ENCODE measurements at regions not wholly inside any gene's neighbourhood (a gene's known extent, or its start where the extent isn't known, plus 50 kb on each side); places are given as distances from the start of the nearest gene placed in this dataset.

DNA sequence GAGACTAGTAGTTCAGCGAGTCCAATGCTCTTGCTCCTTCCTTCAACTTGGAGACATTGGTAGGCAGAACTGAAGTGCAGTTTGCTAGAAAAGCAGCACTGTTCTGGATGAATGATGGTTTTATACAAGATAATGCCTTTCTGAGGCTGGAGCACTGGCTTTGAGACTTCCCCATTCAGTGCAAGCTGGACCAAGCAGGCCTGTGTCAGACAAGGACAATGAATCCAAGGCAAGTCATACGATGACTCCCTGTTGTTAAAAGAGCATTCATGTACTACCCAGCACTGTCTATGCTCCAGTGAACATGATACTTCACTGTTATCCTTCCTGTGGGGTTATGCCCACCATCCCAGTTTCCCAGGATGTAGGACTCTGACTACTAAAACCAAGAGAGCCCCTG lies 242.3 kb upstream of the RAG2 start:
- Histone ChIP-seq H3K4me3 (ENCODE audit: low read depth, low read length) (no peak overlapping the region), H3K27ac (ENCODE audit: low read depth, low read length) (no peak overlapping the region), H3K4me1 (ENCODE audit: control insufficient read depth, insufficient read depth, low read length, unreplicated experiment) (no peaks in the 10 kb centered on the region), H3K79me2 (ENCODE audit: control insufficient read depth, insufficient read depth, low read length, unreplicated experiment) (no peaks in the 10 kb centered on the region), H3K36me3 (ENCODE audit: insufficient read depth, low read length) (no peaks in the 10 kb centered on the region), H2AFZ (ENCODE audit: low read length, unreplicated experiment) (no peak overlapping the region), H3K27me3 (ENCODE audit: insufficient read depth, low read length) (no peaks in the 10 kb centered on the region)

- H3K4me1 ChIP-seq (ENCODE audit: control insufficient read depth, insufficient read depth, low read length, unreplicated experiment): no peaks in the 10 kb centered on the region
- H3K27ac ChIP-seq (ENCODE audit: low read depth, low read length): no peak overlapping the region
- no peak overlapping the region for H2AFZ ChIP-seq (ENCODE audit: low read length, unreplicated experiment)
- no peaks in the 10 kb centered on the region for H3K36me3 ChIP-seq (ENCODE audit: insufficient read depth, low read length)
- H3K27me3 ChIP-seq (ENCODE audit: insufficient read depth, low read length): no peaks in the 10 kb centered on the region
- H3K79me2 ChIP-seq (ENCODE audit: control insufficient read depth, insufficient read depth, low read length, unreplicated experiment): no peaks in the 10 kb centered on the region
- H3K4me3 ChIP-seq (ENCODE audit: low read depth, low read length): no peak overlapping the region
These were observed 239.9 kb upstream of the RAG2 start for GRCh38 chr11:36837831-36838437.

GRCh38 chr11:36825251-36825650 lies 227.2 kb upstream of the RAG2 start:
- H3K79me2 ChIP-seq (ENCODE audit: control insufficient read depth, insufficient read depth, low read length, unreplicated experiment): no peaks in the 10 kb centered on the region
- no peaks in the 10 kb centered on the region for H3K4me1 ChIP-seq (ENCODE audit: control insufficient read depth, insufficient read depth, low read length, unreplicated experiment)
- no peak overlapping the region for H3K4me3 ChIP-seq (ENCODE audit: low read depth, low read length)
- no peaks in the 10 kb centered on the region for H3K36me3 ChIP-seq (ENCODE audit: insufficient read depth, low read length)
- H3K27me3 ChIP-seq (ENCODE audit: insufficient read depth, low read length): no peaks in the 10 kb centered on the region
- H3K27ac ChIP-seq (ENCODE audit: low read depth, low read length): no peak overlapping the region
- no peak overlapping the region for H2AFZ ChIP-seq (ENCODE audit: low read length, unreplicated experiment)

DNA sequence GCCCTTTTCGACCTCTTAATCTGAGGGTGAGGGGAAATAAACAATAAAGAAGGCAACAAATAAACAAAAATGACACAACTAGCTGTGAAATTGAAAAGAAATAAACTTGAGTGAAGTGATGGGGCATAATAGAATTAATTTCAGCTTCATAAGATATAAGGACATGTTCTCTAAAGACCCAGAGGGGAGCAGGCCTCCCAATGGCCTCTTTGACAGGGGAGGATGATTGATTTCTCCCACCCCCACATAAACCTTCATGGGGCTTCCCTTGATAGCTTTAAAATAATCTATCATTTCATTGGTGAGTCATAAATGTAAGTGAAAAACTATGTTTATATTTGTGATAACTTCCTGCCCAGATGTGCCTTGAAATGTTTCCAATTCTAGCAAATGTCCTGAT lies 226.3 kb upstream of the RAG2 start:
- no peak overlapping the region for H3K4me3 ChIP-seq (ENCODE audit: low read depth, low read length)
- H3K27me3 ChIP-seq (ENCODE audit: insufficient read depth, low read length): no peaks in the 10 kb centered on the region
- no peaks in the 10 kb centered on the region for H3K4me1 ChIP-seq (ENCODE audit: control insufficient read depth, insufficient read depth, low read length, unreplicated experiment)
- H2AFZ ChIP-seq (ENCODE audit: low read length, unreplicated experiment): no peak overlapping the region
- no peaks in the 10 kb centered on the region for H3K79me2 ChIP-seq (ENCODE audit: control insufficient read depth, insufficient read depth, low read length, unreplicated experiment)
- no peaks in the 10 kb centered on the region for H3K36me3 ChIP-seq (ENCODE audit: insufficient read depth, low read length)
- H3K27ac ChIP-seq (ENCODE audit: low read depth, low read length): no peak overlapping the region

- H2AFZ ChIP-seq (ENCODE audit: low read length, unreplicated experiment): no peak overlapping the region
- H3K36me3 ChIP-seq (ENCODE audit: insufficient read depth, low read length): no peaks in the 10 kb centered on the region
- no peaks in the 10 kb centered on the region for H3K79me2 ChIP-seq (ENCODE audit: control insufficient read depth, insufficient read depth, low read length, unreplicated experiment)
- H3K27ac ChIP-seq (ENCODE audit: low read depth, low read length): no peak overlapping the region
- H3K4me1 ChIP-seq (ENCODE audit: control insufficient read depth, insufficient read depth, low read length, unreplicated experiment): no peaks in the 10 kb centered on the region
- H3K27me3 ChIP-seq (ENCODE audit: insufficient read depth, low read length): no peaks in the 10 kb centered on the region
- H3K4me3 ChIP-seq (ENCODE audit: low read depth, low read length): no peak overlapping the region
These were observed 224.8 kb upstream of the RAG2 start for GRCh38 chr11:36822829-36823228.

DNA sequence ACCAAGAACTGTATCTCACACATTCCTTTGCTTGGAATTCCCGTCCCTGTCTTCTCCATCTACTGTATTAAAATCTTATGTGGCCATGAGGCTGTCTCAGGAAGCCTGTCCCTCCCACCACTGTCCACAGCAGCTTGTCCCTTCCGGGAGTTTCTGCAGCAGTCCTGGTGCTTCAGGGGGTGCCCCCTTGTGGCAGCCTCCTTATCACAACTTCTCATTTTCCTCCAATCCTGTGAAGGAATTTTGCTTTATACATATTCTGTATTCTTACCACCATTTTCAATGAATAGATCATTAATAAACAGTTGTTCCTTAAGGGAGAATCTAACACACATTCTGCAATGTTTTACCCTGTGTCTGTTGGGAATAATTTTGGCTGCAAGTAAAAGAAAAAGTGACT lies 220.4 kb upstream of the RAG2 start:
- Histone ChIP-seq H3K36me3 (ENCODE audit: insufficient read depth, low read length) (no peaks in the 10 kb centered on the region), H3K27ac (ENCODE audit: low read depth, low read length) (no peak overlapping the region), H3K79me2 (ENCODE audit: control insufficient read depth, insufficient read depth, low read length, unreplicated experiment) (no peaks in the 10 kb centered on the region), H3K27me3 (ENCODE audit: insufficient read depth, low read length) (no peaks in the 10 kb centered on the region), H3K4me3 (ENCODE audit: low read depth, low read length) (no peak overlapping the region), H2AFZ (ENCODE audit: low read length, unreplicated experiment) (no peak overlapping the region), H3K4me1 (ENCODE audit: control insufficient read depth, insufficient read depth, low read length, unreplicated experiment) (no peaks in the 10 kb centered on the region)

DNA sequence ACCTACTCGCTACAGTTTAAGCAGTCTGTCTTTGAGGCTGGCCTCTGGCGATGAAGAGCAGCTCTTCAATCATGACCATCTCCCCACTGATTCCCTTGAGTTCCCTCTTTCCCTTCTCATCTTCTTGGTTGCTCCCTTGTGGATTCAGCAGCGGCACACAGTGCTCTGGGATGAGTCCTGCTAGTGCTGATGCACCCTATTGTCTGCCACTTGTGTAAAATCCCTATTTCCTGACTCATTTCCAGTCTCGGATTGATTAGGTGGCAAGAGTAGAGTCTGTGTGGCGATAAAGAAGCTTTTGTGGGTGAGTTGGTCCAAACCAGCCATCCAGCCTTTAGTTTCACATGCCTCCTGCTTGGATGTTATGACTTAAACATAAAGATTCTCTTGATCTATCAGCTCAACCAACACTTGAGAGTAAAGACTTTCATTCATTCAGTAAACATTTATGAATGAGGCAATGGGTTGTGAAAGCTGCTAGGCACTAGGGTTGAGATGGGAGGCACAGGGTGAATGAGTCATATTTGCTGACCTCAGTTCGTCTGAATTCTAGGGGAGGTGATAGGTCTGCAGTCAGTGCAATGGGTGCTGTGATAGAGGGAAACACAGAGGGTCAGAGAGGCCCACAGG lies 219.4 kb upstream of the RAG2 start:
- H3K4me1 ChIP-seq (ENCODE audit: control insufficient read depth, insufficient read depth, low read length, unreplicated experiment): no peaks in the 10 kb centered on the region
- H3K4me3 ChIP-seq (ENCODE audit: low read depth, low read length): no peak overlapping the region
- H3K79me2 ChIP-seq (ENCODE audit: control insufficient read depth, insufficient read depth, low read length, unreplicated experiment): no peaks in the 10 kb centered on the region
- H3K36me3 ChIP-seq (ENCODE audit: insufficient read depth, low read length): no peaks in the 10 kb centered on the region
- no peak overlapping the region for H2AFZ ChIP-seq (ENCODE audit: low read length, unreplicated experiment)
- no peak overlapping the region for H3K27ac ChIP-seq (ENCODE audit: low read depth, low read length)
- H3K27me3 ChIP-seq (ENCODE audit: insufficient read depth, low read length): no peaks in the 10 kb centered on the region

DNA sequence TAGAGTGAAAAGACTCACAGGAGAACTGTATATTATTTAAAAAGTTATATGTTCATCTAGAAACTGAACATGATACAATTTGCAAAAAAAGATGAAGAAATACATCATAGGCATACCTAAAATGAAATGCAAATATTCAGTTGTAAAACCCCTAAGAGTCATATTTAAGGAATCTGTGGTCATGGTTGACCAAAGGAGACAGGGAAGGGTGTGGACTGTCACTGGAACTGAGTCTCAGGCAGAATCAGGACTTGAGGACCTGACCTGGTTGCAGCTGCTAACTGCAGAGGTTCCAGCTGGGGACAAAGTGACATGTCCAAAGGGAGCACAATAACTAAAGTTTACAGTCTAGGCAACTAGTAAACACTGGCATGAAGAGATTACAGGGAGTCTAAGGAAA lies 211.3 kb upstream of the RAG2 start:
- Histone ChIP-seq H3K4me1 (ENCODE audit: control insufficient read depth, insufficient read depth, low read length, unreplicated experiment) (no peaks in the 10 kb centered on the region), H3K79me2 (ENCODE audit: control insufficient read depth, insufficient read depth, low read length, unreplicated experiment) (no peaks in the 10 kb centered on the region), H2AFZ (ENCODE audit: low read length, unreplicated experiment) (no peak overlapping the region), H3K27ac (ENCODE audit: low read depth, low read length) (no peak overlapping the region), H3K27me3 (ENCODE audit: insufficient read depth, low read length) (no peaks in the 10 kb centered on the region), H3K36me3 (ENCODE audit: insufficient read depth, low read length) (no peaks in the 10 kb centered on the region), H3K4me3 (ENCODE audit: low read depth, low read length) (no peak overlapping the region)

GRCh38 chr11:36807871-36808270 lies 209.8 kb upstream of the RAG2 start:
- Histone ChIP-seq H3K79me2 (ENCODE audit: control insufficient read depth, insufficient read depth, low read length, unreplicated experiment) (no peaks in the 10 kb centered on the region), H3K27ac (ENCODE audit: low read depth, low read length) (no peak overlapping the region), H3K36me3 (ENCODE audit: insufficient read depth, low read length) (no peaks in the 10 kb centered on the region), H2AFZ (ENCODE audit: low read length, unreplicated experiment) (no peak overlapping the region), H3K4me3 (ENCODE audit: low read depth, low read length) (no peak overlapping the region), H3K4me1 (ENCODE audit: control insufficient read depth, insufficient read depth, low read length, unreplicated experiment) (no peaks in the 10 kb centered on the region), H3K27me3 (ENCODE audit: insufficient read depth, low read length) (no peaks in the 10 kb centered on the region)

GRCh38 chr11:36803084-36803483 lies 205.0 kb upstream of the RAG2 start:
- Histone ChIP-seq H3K36me3 (ENCODE audit: insufficient read depth, low read length) (no peaks in the 10 kb centered on the region), H3K79me2 (ENCODE audit: control insufficient read depth, insufficient read depth, low read length, unreplicated experiment) (no peaks in the 10 kb centered on the region), H3K4me3 (ENCODE audit: low read depth, low read length) (no peak overlapping the region), H2AFZ (ENCODE audit: low read length, unreplicated experiment) (no peak overlapping the region), H3K27me3 (ENCODE audit: insufficient read depth, low read length) (no peaks in the 10 kb centered on the region), H3K27ac (ENCODE audit: low read depth, low read length) (no peak overlapping the region), H3K4me1 (ENCODE audit: control insufficient read depth, insufficient read depth, low read length, unreplicated experiment) (no peaks in the 10 kb centered on the region)
